Endodermal cell (in vitro differentiated cells): ENCODE measurements at regions not wholly inside any gene's neighbourhood (a gene's known extent, or its start where the extent isn't known, plus 50 kb on each side); places are given as distances from the start of the nearest gene placed in this dataset.

ENCODE experiments used
- DNase-seq: peaks from one replicate; pipeline ENCODE4 v3.0.0-alpha.2; 2017
- H3K27ac ChIP-seq: 2 replicates; pipeline ENCODE4 v1.5.1; 2013; ENCODE audit warnings: mild to moderate bottlenecking, low read depth, low read length, moderate library complexity
- H3K27me3 ChIP-seq: 2 replicates; pipeline ENCODE4 v1.6.1; 2013; ENCODE audit warnings: mild to moderate bottlenecking, low read length, moderate library complexity; ENCODE audit not compliant: insufficient read depth, control insufficient read depth, poor library complexity, severe bottlenecking
- H3K36me3 ChIP-seq: 2 replicates; pipeline ENCODE4 v1.7.0; 2013; ENCODE audit warnings: mild to moderate bottlenecking, low read length, moderate library complexity; ENCODE audit not compliant: control insufficient read depth, insufficient read depth
- H3K4me1 ChIP-seq: one replicate; pipeline ENCODE4 v1.7.0; 2013; ENCODE audit warnings: low read length; ENCODE audit not compliant: control insufficient read depth, insufficient read depth
- H3K4me3 ChIP-seq: 2 replicates; pipeline ENCODE4 v1.5.1; 2013; ENCODE audit warnings: mild to moderate bottlenecking, low read length, moderate library complexity
- H3K9ac ChIP-seq: 2 replicates; pipeline ENCODE4 v1.6.1; 2013; ENCODE audit warnings: mild to moderate bottlenecking, low read length, moderate library complexity; ENCODE audit not compliant: poor library complexity, severe bottlenecking; ENCODE audit errors: extremely low read depth
- H3K9me3 ChIP-seq: 2 replicates; pipeline ENCODE4 v1.6.1; 2013; ENCODE audit warnings: mild to moderate bottlenecking, low read length, moderate library complexity; ENCODE audit not compliant: control insufficient read depth
- H3K27ac Mint-ChIP-seq: 2 replicates; pipeline ENCODE4 v1.8.0; 2020; ENCODE audit warnings: mixed read lengths
- H3K27me3 Mint-ChIP-seq: 2 replicates; pipeline ENCODE4 v1.8.0; 2021; ENCODE audit warnings: mild to moderate bottlenecking, mixed read lengths; ENCODE audit not compliant: insufficient read depth
- H3K36me3 Mint-ChIP-seq: 2 replicates; pipeline ENCODE4 v1.8.0; 2020; ENCODE audit warnings: low read depth, mixed read lengths
- H3K4me1 Mint-ChIP-seq: 2 replicates; pipeline ENCODE4 v1.8.0; 2020; ENCODE audit warnings: mixed read lengths
- H3K4me3 Mint-ChIP-seq: 2 replicates; pipeline ENCODE4 v1.8.0; 2020; ENCODE audit warnings: mild to moderate bottlenecking, moderate library complexity, mixed read lengths
- H3K9me3 Mint-ChIP-seq: 2 replicates; pipeline ENCODE4 v1.8.0; 2020; ENCODE audit warnings: mild to moderate bottlenecking, mixed read lengths
- CTCF ChIP-seq: fragments of 200-600 bp; sonication (generic); conservative IDR thresholded peaks from 2 replicates; pipeline ENCODE4 v1.5.0; 2021; ENCODE audit warnings: antibody characterized with exemption, mild to moderate bottlenecking
- WGBS, 2 experiments: methylation state at CpG; one replicate each; pipeline versions ENCODE4 v1.1.5 to v1.1.7; 2013; ENCODE audit warnings: missing lambda C conversion rate in 2 of 2, mixed read lengths in 1 of 2; ENCODE audit not compliant: insufficient coverage in 1 of 2, insufficient read length in 1 of 2; 5-methylcytosine and 5-hydroxymethylcytosine counted together

GRCh38 chr1:185445594-185445993, 128.6 kb upstream of the IVNS1ABP start:
- Histone ChIP-seq H3K4me3 (no peak overlapping the region), H3K27me3 (no peaks in the 10 kb centered on the region), H3K4me1 (no peaks in the 10 kb centered on the region), H3K36me3 (no peaks in the 10 kb centered on the region), H3K9ac (no peak overlapping the region), H3K27ac (no peak overlapping the region), H3K9me3 (peaks cover 23% of the 10 kb centered on the region)
- Mint-ChIP-seq H3K36me3 (no peaks in the 10 kb centered on the region), H3K9me3 (peaks cover 4% of the 10 kb centered on the region), H3K27me3 (no peaks in the 10 kb centered on the region), H3K4me1 (no peaks in the 10 kb centered on the region), H3K27ac (no peak overlapping the region), H3K4me3 (no peak overlapping the region)
- WGBS, 2 experiments: 100% methylated on average over 2 of the region's 2 CpGs; no CpG with 5 or more reads in 1 of the 2 experiments
- no peak for DNase-seq
- no peak for TF ChIP-seq CTCF

GRCh38 chr1:185444676-185445075, 127.6 kb upstream of the IVNS1ABP start:
- H3K9me3 ChIP-seq: peaks cover 14% of the 10 kb centered on the region
- H3K27ac ChIP-seq: no peak overlapping the region
- H3K4me3 ChIP-seq: no peak overlapping the region
- Mint-ChIP-seq H3K9me3 (no peaks in the 10 kb centered on the region), H3K4me3 (no peak overlapping the region), H3K4me1 (no peaks in the 10 kb centered on the region), H3K27me3 (no peaks in the 10 kb centered on the region), H3K27ac (no peak overlapping the region), H3K36me3 (no peaks in the 10 kb centered on the region)
- DNase-seq: peak; percentile 53
- no peaks in the 10 kb centered on the region for H3K27me3 ChIP-seq
- 47 to 78% methylated on average over 6 to 8 of the region's 8 CpGs for WGBS, 2 experiments
- no peak overlapping the region for H3K9ac ChIP-seq
- no peak for TF ChIP-seq CTCF
- H3K36me3 ChIP-seq: no peaks in the 10 kb centered on the region
- no peaks in the 10 kb centered on the region for H3K4me1 ChIP-seq

GRCh38 chr1:185442050-185442449, 125.0 kb upstream of the IVNS1ABP start:
- Mint-ChIP-seq H3K9me3 (no peaks in the 10 kb centered on the region), H3K4me3 (no peak overlapping the region), H3K4me1 (no peaks in the 10 kb centered on the region), H3K27me3 (no peaks in the 10 kb centered on the region), H3K27ac (no peak overlapping the region), H3K36me3 (no peaks in the 10 kb centered on the region)
- H3K9ac ChIP-seq: no peak overlapping the region
- WGBS, 2 experiments: 90 to 95% methylated on average over 2 of the region's 2 CpGs
- H3K27me3 ChIP-seq: no peaks in the 10 kb centered on the region
- H3K9me3 ChIP-seq: no peaks in the 10 kb centered on the region
- H3K27ac ChIP-seq: no peak overlapping the region
- H3K4me3 ChIP-seq: no peak overlapping the region
- no peak for DNase-seq
- no peak for TF ChIP-seq CTCF
- no peaks in the 10 kb centered on the region for H3K4me1 ChIP-seq
- no peaks in the 10 kb centered on the region for H3K36me3 ChIP-seq
